ENCODE measurements at regions not wholly inside any gene's neighbourhood (a gene's known extent, or its start where the extent isn't known, plus 50 kb on each side); places are given as distances from the start of the nearest gene placed in this dataset.
"Not testable (repeated sequence)": the region's sequence is repeated elsewhere in the genome, so short reads cannot be mapped to it uniquely, and the experiment has no call there.

DNA sequence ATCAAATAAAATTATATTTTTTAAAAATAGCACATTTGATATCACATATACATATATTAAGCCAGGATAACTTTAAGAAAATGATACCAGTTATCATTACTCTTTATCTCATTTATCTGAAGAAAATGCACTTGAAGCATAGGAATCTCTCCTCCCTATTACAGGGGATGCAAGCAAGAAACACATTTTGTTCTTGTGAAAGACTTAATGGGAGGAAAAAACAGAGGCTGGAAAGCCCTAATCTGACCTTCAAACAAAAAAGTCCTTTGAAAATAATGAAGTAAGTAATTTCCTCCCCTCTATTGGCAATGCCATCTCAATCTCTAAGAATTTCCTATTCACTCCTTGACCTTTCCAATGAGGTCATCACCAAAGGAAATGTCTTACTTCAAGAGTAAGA is 1012.6 kb upstream of the ADAMTS5 start:
- not testable (repeated sequence) for DNase-seq, H3K9me3 ChIP-seq, H3K4me1 ChIP-seq, H3K4me3 ChIP-seq, H3K27me3 ChIP-seq, H3K27ac ChIP-seq, H3K36me3 ChIP-seq

GRCh38 chr21:27975514-27975913 is 1008.6 kb upstream of the ADAMTS5 start:
- H3K36me3 ChIP-seq: no peaks in the 10 kb centered on the region
- no peaks in the 10 kb centered on the region for H3K27me3 ChIP-seq
- no peaks in the 10 kb centered on the region for H3K9me3 ChIP-seq
- no peak overlapping the region for H3K27ac ChIP-seq
- no peak overlapping the region for H3K4me3 ChIP-seq
- no peak for DNase-seq
- H3K4me1 ChIP-seq: no peaks in the 10 kb centered on the region
- TF ChIP-seq POLR2A (IDR thresholded peaks at IDR 0.05): no peak
- TF ChIP-seq, protein P1, sequence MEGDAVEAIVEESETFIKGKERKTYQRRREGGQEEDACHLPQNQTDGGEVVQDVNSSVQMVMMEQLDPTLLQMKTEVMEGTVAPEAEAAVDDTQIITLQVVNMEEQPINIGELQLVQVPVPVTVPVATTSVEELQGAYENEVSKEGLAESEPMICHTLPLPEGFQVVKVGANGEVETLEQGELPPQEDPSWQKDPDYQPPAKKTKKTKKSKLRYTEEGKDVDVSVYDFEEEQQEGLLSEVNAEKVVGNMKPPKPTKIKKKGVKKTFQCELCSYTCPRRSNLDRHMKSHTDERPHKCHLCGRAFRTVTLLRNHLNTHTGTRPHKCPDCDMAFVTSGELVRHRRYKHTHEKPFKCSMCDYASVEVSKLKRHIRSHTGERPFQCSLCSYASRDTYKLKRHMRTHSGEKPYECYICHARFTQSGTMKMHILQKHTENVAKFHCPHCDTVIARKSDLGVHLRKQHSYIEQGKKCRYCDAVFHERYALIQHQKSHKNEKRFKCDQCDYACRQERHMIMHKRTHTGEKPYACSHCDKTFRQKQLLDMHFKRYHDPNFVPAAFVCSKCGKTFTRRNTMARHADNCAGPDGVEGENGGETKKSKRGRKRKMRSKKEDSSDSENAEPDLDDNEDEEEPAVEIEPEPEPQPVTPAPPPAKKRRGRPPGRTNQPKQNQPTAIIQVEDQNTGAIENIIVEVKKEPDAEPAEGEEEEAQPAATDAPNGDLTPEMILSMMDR (IDR thresholded peaks at IDR 0.05): no peak

DNA sequence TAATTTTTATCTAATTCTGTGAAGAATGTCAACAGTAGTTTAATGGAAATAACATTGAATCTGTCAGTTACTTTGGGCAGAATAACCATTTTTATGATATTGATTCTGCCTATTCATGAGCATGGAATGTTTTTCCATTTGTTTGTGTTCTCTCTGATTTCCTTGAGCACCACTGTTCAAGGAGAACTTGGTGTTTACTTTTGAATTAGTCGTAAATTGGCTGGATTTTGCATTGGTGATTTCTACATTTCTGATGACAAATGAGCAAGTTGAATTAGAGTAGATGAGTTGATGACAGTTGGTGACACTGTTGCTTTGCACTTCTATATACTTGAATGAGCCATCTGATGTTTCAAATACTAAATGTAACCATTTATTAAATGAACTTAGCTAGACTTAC is 1007.3 kb upstream of the ADAMTS5 start:
- not testable (repeated sequence) for H3K4me3 ChIP-seq, H3K4me1 ChIP-seq, H3K27ac ChIP-seq, H3K9me3 ChIP-seq, H3K27me3 ChIP-seq, H3K36me3 ChIP-seq, DNase-seq

DNA sequence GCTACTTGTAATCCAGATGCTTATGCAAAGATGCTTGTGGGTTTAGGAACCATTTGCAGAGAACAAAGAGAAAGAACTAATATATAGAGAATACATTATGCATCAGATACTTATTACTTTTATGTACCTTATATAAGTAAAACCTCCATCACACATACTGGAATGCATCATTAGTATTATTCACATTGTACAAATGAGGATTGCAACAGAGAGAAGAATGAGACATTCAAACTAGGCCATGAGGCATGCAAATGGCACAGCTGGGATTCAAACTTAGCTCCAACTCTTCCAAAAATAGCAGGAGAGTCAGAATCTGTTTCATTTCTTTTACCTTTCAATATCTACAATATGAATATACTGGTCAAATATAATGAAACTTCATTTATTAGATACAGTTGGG is 1001.4 kb upstream of the ADAMTS5 start:
- DNase-seq, H3K4me1 ChIP-seq, H3K4me3 ChIP-seq, H3K36me3 ChIP-seq, H3K9me3 ChIP-seq, H3K27ac ChIP-seq, H3K27me3 ChIP-seq: not testable (repeated sequence)

GRCh38 chr21:27954543-27955165 is 987.8 kb upstream of the ADAMTS5 start:
- no peaks in the 10 kb centered on the region for H3K27me3 ChIP-seq
- DNase-seq: no peak
- no peaks in the 10 kb centered on the region for H3K4me1 ChIP-seq
- no peaks in the 10 kb centered on the region for H3K9me3 ChIP-seq
- no peak overlapping the region for H3K4me3 ChIP-seq
- no peaks in the 10 kb centered on the region for H3K36me3 ChIP-seq
- TF ChIP-seq POLR2A (IDR thresholded peaks at IDR 0.05): no peak
- TF ChIP-seq, protein P1 (IDR thresholded peaks at IDR 0.05): no peak
- H3K27ac ChIP-seq: no peak overlapping the region

GRCh38 chr21:27953340-27954045 is 986.6 kb upstream of the ADAMTS5 start:
- TF ChIP-seq POLR2A (IDR thresholded peaks at IDR 0.05): no peak
- TF ChIP-seq, protein P1 (IDR thresholded peaks at IDR 0.05): no peak
- Histone ChIP-seq H3K36me3 (no peaks in the 10 kb centered on the region), H3K27me3 (no peaks in the 10 kb centered on the region), H3K9me3 (no peaks in the 10 kb centered on the region), H3K4me1 (no peaks in the 10 kb centered on the region), H3K27ac (no peak overlapping the region), H3K4me3 (no peak overlapping the region)
- DNase-seq: no peak

DNA sequence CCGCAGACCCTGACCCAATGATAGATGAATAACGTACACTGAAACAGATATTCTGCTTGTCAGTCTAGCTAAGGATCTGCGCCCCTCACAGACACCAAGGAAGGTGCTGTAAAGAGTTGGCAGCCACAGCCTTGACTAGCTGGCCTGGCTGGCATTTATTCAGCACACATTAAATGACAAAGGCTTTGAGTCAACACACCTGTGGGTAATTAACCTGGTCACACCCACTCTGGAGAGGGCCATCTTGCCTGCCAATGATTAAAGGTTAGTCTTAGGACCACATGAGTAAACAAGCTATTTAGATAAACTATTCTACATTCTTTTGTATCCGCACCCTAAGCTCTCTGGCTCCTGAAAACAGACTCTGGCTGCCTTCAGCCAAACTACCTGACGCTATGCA is 982.2 kb upstream of the ADAMTS5 start:
- not testable (repeated sequence) for H3K4me3 ChIP-seq, H3K9me3 ChIP-seq, H3K4me1 ChIP-seq, H3K27me3 ChIP-seq, H3K27ac ChIP-seq, DNase-seq, H3K36me3 ChIP-seq

DNA sequence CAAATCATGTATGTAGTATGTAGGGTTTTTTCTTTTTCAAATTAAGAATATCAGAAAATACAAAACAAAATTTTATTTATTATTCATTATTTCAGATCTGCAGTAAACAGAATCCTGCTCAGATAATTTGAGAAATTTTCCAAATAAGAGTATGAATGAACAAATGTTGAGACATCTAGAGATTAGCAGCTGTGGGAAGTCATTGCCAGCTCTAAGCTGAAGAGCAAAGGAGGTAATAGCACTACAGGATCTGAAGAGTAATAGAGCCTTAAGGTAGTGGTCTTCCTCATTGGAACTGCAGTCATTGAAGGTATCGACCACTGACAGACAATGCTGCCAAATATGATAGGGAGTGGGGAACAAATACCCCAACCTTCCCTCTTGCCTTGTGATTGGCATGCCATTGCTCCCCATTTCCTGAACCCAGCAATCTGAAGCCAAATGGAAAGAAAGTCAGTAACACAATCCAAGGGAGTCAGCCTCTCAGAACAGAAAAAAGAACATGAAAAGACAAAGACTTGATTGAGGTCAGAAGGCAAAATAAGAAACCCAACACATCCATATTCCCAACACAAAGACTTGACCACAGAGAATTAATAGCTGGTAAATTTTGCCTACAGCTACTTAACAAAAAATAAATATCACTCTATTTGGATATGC is 963.4 kb upstream of the ADAMTS5 start:
- H3K4me1 ChIP-seq, H3K9me3 ChIP-seq, H3K27ac ChIP-seq, H3K4me3 ChIP-seq, DNase-seq, H3K27me3 ChIP-seq, H3K36me3 ChIP-seq: not testable (repeated sequence)

DNA sequence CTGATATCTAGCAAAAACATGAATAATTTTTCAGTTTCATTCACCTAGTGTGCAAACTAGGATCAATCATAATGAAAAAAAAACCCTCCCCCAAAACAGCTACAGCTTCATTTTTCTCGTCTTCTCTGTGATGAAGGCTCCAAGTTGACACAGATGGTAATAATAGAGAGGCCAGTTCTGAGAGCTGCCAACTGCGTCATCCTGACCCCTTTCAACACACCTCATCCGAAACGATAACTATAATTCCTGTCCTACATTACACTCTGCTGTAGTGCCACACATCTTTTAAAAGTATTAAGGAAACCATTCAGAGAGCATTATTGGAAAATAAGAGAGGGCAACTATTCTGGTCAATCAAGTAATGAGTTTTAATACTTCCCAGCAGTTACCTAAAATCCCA is 962.3 kb upstream of the ADAMTS5 start:
- DNase-seq, H3K9me3 ChIP-seq, H3K4me1 ChIP-seq, H3K27me3 ChIP-seq, H3K36me3 ChIP-seq, H3K27ac ChIP-seq, H3K4me3 ChIP-seq: not testable (repeated sequence)

DNA sequence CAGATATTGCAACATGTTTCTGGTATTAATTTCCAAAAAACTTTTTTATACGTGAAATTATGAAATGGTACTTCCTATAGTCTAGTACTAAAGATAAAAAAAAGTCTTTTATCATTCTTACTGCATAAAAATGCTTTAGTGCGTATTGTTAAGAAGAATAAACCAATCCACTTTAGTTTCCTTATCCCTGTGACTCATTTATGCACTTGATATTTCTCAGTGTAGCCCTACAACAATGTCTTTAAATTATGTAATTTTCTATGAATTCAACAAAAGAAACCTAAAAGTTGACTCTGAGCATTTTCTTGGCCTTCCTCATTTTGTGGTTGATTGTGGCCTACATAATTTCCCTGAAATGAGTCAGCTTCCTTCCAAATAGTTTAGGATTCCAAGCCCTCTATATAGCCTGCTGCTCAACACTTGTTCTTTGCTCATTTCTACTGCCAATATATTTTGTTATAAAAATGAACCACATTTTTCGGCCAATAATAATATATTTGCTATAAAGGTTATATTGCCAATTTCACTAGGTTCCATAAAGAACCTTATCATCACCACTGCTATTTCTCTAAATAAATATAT is 961.7 kb upstream of the ADAMTS5 start:
- H3K27me3 ChIP-seq, H3K4me1 ChIP-seq, H3K4me3 ChIP-seq, DNase-seq, H3K9me3 ChIP-seq, H3K27ac ChIP-seq, H3K36me3 ChIP-seq: not testable (repeated sequence)

- H3K27ac ChIP-seq, H3K9me3 ChIP-seq, H3K4me1 ChIP-seq, H3K4me3 ChIP-seq, H3K27me3 ChIP-seq, H3K36me3 ChIP-seq, DNase-seq: not testable (repeated sequence)
Measured at GRCh38 chr21:27921421-27921820, 954.5 kb upstream of the ADAMTS5 start.
